Loucy (cell line): ENCODE measurements at regions not wholly inside any gene's neighbourhood (a gene's known extent, or its start where the extent isn't known, plus 50 kb on each side); places are given as distances from the start of the nearest gene placed in this dataset.

ENCODE experiments used
- H2AFZ ChIP-seq: fragments of 200-600 bp; sonication (generic); 2 replicates; pipeline ENCODE4 v1.6.0; 2016; ENCODE audit warnings: antibody characterized with exemption, mild to moderate bottlenecking, low read length, moderate library complexity
- H3F3A ChIP-seq: fragments of 200-600 bp; 2 replicates; pipeline ENCODE4 v1.6.0; 2016; ENCODE audit warnings: antibody characterized with exemption, low read depth, mild to moderate bottlenecking
- H3K27me3 ChIP-seq: fragments of 200-600 bp; sonication (generic); 2 replicates; pipeline ENCODE4 v1.6.1; 2014; ENCODE audit warnings: low read length, mild to moderate bottlenecking; ENCODE audit not compliant: insufficient read depth, poor library complexity, severe bottlenecking
- H3K36me3 ChIP-seq: fragments of 200-600 bp; sonication (generic); 2 replicates; pipeline ENCODE4 v1.6.1; 2016; ENCODE audit warnings: low read length; ENCODE audit not compliant: insufficient read depth
- H3K4me1 ChIP-seq: fragments of 200-600 bp; sonication (generic); 2 replicates; pipeline ENCODE4 v1.5.1; 2014; ENCODE audit warnings: low read length, mild to moderate bottlenecking; ENCODE audit not compliant: insufficient read depth, poor library complexity, severe bottlenecking
- H3K4me2 ChIP-seq: fragments of 200-600 bp; sonication (generic); 2 replicates; pipeline ENCODE4 v1.6.0; 2014; ENCODE audit warnings: antibody characterized with exemption, low read length, low read depth, mild to moderate bottlenecking; ENCODE audit not compliant: poor library complexity, severe bottlenecking
- H3K4me3 ChIP-seq: fragments of 200-600 bp; sonication (generic); 2 replicates; pipeline ENCODE4 v1.5.1; 2014; ENCODE audit warnings: low read length, mild to moderate bottlenecking, mixed read lengths; ENCODE audit not compliant: poor library complexity, severe bottlenecking
- H3K79me2 ChIP-seq: fragments of 200-600 bp; sonication (generic); 2 replicates; pipeline ENCODE4 v1.6.1; 2014; ENCODE audit warnings: low read length; ENCODE audit not compliant: insufficient read depth
- H3K9ac ChIP-seq: fragments of 200-600 bp; sonication (generic); 2 replicates; pipeline ENCODE4 v1.6.0; 2014; ENCODE audit warnings: mild to moderate bottlenecking, low read depth, low read length, moderate library complexity; ENCODE audit not compliant: poor library complexity, severe bottlenecking
- H3K9me2 ChIP-seq: fragments of 200-600 bp; sonication (generic); replicated peaks from 2 replicates; pipeline ENCODE4 v1.6.1; 2016; ENCODE audit warnings: low read depth, low read length, mixed read lengths
- H3K9me3 ChIP-seq: fragments of 200-600 bp; sonication (generic); 2 replicates; pipeline ENCODE4 v1.6.1; 2014; ENCODE audit warnings: mild to moderate bottlenecking, antibody characterized with exemption, low read length, low read depth; ENCODE audit not compliant: insufficient read depth
- H4K20me1 ChIP-seq: fragments of 200-600 bp; sonication (generic); 2 replicates; pipeline ENCODE4 v1.6.0; 2014; ENCODE audit warnings: antibody characterized with exemption, low read length, mild to moderate bottlenecking; ENCODE audit not compliant: insufficient read depth, poor library complexity, severe bottlenecking
- CTCF ChIP-seq: fragments of 200-600 bp; sonication (generic); conservative IDR thresholded peaks from 2 replicates; pipeline ENCODE4 v1.5.1; 2014; ENCODE audit warnings: mild to moderate bottlenecking, antibody characterized with exemption, low read length
- EZH2phosphoT487 ChIP-seq: fragments of 200-600 bp; IDR thresholded peaks from 2 replicates; pipeline ENCODE4 v1.6.1; 2018; ENCODE audit warnings: antibody characterized with exemption, mild to moderate bottlenecking, moderate library complexity, borderline replicate concordance

GRCh38 chr1:22208268-22208972, 65.5 kb upstream of the WNT4 start:
- Histone ChIP-seq H3K9me3 (no peaks in the 10 kb centered on the region), H3K9ac (no peak overlapping the region), H4K20me1 (no peaks in the 10 kb centered on the region), H3K4me3 (no peak overlapping the region), H3K4me1 (no peaks in the 10 kb centered on the region), H3K4me2 (no peak overlapping the region), H3K9me2 (no peaks in the 10 kb centered on the region), H2AFZ (no peak overlapping the region), H3K36me3 (no peaks in the 10 kb centered on the region), H3F3A (no peaks in the 10 kb centered on the region), H3K79me2 (no peaks in the 10 kb centered on the region), H3K27me3 (no peaks in the 10 kb centered on the region)
- TF ChIP-seq EZH2phosphoT487 (no peak), CTCF (no peak)

- Histone ChIP-seq H3K4me2 (no peak overlapping the region), H3K9ac (no peak overlapping the region), H4K20me1 (no peaks in the 10 kb centered on the region), H3K4me1 (no peaks in the 10 kb centered on the region), H3K9me3 (no peaks in the 10 kb centered on the region), H3K9me2 (no peaks in the 10 kb centered on the region), H3K79me2 (no peaks in the 10 kb centered on the region), H3F3A (no peaks in the 10 kb centered on the region), H3K36me3 (no peaks in the 10 kb centered on the region), H2AFZ (no peak overlapping the region), H3K4me3 (no peak overlapping the region), H3K27me3 (no peaks in the 10 kb centered on the region)
- TF ChIP-seq EZH2phosphoT487: no peak
- TF ChIP-seq CTCF: no peak
These were observed 66.1 kb upstream of the WNT4 start for GRCh38 chr1:22208973-22209378.

- Histone ChIP-seq H3K4me1 (no peaks in the 10 kb centered on the region), H3F3A (no peaks in the 10 kb centered on the region), H3K9me3 (no peaks in the 10 kb centered on the region), H3K4me2 (no peak overlapping the region), H3K27me3 (no peaks in the 10 kb centered on the region), H3K4me3 (no peak overlapping the region), H3K79me2 (no peaks in the 10 kb centered on the region), H3K9ac (no peak overlapping the region), H3K36me3 (no peaks in the 10 kb centered on the region), H2AFZ (no peak overlapping the region), H4K20me1 (no peaks in the 10 kb centered on the region), H3K9me2 (no peaks in the 10 kb centered on the region)
- TF ChIP-seq CTCF (no peak), EZH2phosphoT487 (no peak)
These were observed 67.3 kb upstream of the WNT4 start for GRCh38 chr1:22210176-22210575.
